ENCODE measurements at regions not wholly inside any gene's neighbourhood (a gene's known extent, or its start where the extent isn't known, plus 50 kb on each side); places are given as distances from the start of the nearest gene placed in this dataset.

GRCh38 chr10:29851241-29851640, 208.1 kb downstream of the JCAD start:
- H3K36me3 ChIP-seq (replicated peaks), result no peaks in the 10 kb centered on the region
- DNase-seq, result no peak
- H3K4me3 ChIP-seq (ENCODE audit: low read depth, low read length), result no peak overlapping the region
- no peak overlapping the region for H3K27ac ChIP-seq
- TF ChIP-seq CTCF (IDR thresholded peaks at IDR 0.05; ENCODE audit: low read depth, low read length, missing control alignments), result no peak
- H3K27me3 ChIP-seq (replicated peaks), result no peaks in the 10 kb centered on the region
- in situ Hi-C loops (cut with HindIII; ENCODE audit: low pct_ligation_motif_present, low sequenced_read_pairs), result no loop called here

DNA sequence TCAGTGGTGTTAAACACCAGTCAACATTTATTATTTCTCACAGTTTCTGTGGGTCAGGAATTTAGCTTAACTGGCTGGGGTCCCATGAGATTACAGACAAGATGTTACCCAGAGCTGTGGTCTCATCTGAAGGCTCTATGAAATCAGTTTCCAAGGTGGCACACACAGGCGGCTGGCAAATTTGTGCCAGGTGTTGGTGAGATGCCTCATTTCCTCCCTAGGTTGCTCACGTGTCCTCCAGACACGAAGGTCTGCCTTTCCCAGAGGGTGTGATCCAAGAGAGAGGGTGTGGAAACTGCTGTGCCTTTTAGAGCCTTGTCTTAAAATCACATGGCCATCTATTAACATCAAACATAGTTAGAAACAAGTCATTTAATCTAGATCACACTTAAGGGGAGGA, 209.0 kb downstream of the JCAD start:
- H3K27ac ChIP-seq, result no peak overlapping the region
- no peak for TF ChIP-seq CTCF (IDR thresholded peaks at IDR 0.05; ENCODE audit: low read depth, low read length, missing control alignments)
- H3K4me3 ChIP-seq (ENCODE audit: low read depth, low read length), result no peak overlapping the region
- in situ Hi-C loops (cut with HindIII; ENCODE audit: low pct_ligation_motif_present, low sequenced_read_pairs), result no loop called here
- H3K27me3 ChIP-seq (replicated peaks), result no peaks in the 10 kb centered on the region
- no peaks in the 10 kb centered on the region for H3K36me3 ChIP-seq (replicated peaks)
- DNase-seq, result no peak

GRCh38 chr10:29849886-29850285, 209.5 kb downstream of the JCAD start:
- in situ Hi-C loops (cut with HindIII; ENCODE audit: low pct_ligation_motif_present, low sequenced_read_pairs), result no loop called here
- H3K4me3 ChIP-seq (ENCODE audit: low read depth, low read length), result no peak overlapping the region
- no peaks in the 10 kb centered on the region for H3K27me3 ChIP-seq (replicated peaks)
- peak overlapping the region; percentile 30 for H3K27ac ChIP-seq
- H3K36me3 ChIP-seq (replicated peaks), result no peaks in the 10 kb centered on the region
- TF ChIP-seq CTCF (IDR thresholded peaks at IDR 0.05; ENCODE audit: low read depth, low read length, missing control alignments), result no peak
- peak; percentile 19 for DNase-seq

GRCh38 chr10:29849126-29849833, 210.1 kb downstream of the JCAD start:
- H3K27me3 ChIP-seq (replicated peaks), result no peaks in the 10 kb centered on the region
- DNase-seq, result peak; percentile 83
- TF ChIP-seq CTCF (IDR thresholded peaks at IDR 0.05; ENCODE audit: low read depth, low read length, missing control alignments), result no peak
- in situ Hi-C loops (cut with HindIII; ENCODE audit: low pct_ligation_motif_present, low sequenced_read_pairs), result no loop called here
- peak overlapping the region; percentile 35 for H3K4me3 ChIP-seq (ENCODE audit: low read depth, low read length)
- H3K27ac ChIP-seq, result peak overlapping the region; percentile 30
- H3K36me3 ChIP-seq (replicated peaks), result no peaks in the 10 kb centered on the region

DNA sequence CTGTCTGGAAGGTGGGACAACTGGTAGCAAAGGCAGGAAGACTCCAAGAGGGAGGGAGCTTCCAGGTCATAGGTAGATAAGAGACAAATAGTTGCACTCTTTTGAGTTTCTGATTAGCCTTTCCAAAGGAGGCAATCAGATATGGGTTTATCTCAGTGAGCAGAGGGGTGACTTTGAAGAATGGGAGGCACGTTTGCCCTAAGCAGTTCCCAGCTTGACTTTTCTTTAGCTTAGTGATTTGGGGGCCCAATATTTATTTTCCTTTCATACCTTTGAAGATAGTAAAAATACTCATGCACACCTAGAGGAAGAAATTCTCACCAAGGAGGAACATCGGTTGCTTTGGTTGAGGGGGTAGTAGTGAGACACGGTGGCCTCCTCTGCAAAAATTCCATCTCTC, 212.1 kb upstream of the SVIL start:
- DNase-seq, result no peak
- no peak overlapping the region for H3K4me3 ChIP-seq (ENCODE audit: low read depth, low read length)
- in situ Hi-C loops (cut with HindIII; ENCODE audit: low pct_ligation_motif_present, low sequenced_read_pairs), result no loop called here
- no peaks in the 10 kb centered on the region for H3K27me3 ChIP-seq (replicated peaks)
- TF ChIP-seq CTCF (IDR thresholded peaks at IDR 0.05; ENCODE audit: low read depth, low read length, missing control alignments), result no peak
- no peaks in the 10 kb centered on the region for H3K36me3 ChIP-seq (replicated peaks)
- H3K27ac ChIP-seq, result no peak overlapping the region

- TF ChIP-seq CTCF (IDR thresholded peaks at IDR 0.05; ENCODE audit: low read depth, low read length, missing control alignments), result no peak
- in situ Hi-C loops (cut with HindIII; ENCODE audit: low pct_ligation_motif_present, low sequenced_read_pairs), result no loop called here
Observed at GRCh38 chr10:29845166-29845565, 210.4 kb upstream of the SVIL start.

More at GRCh38 chr10:29845166-29845565, 210.4 kb upstream of the SVIL start:
- Histone ChIP-seq H3K27ac (no peak overlapping the region), H3K27me3 (replicated peaks) (no peaks in the 10 kb centered on the region), H3K36me3 (replicated peaks) (no peaks in the 10 kb centered on the region), H3K4me3 (ENCODE audit: low read depth, low read length) (no peak overlapping the region)
- no peak for DNase-seq
